HG02981 (cell line): ENCODE measurements at regions not wholly inside any gene's neighbourhood (a gene's known extent, or its start where the extent isn't known, plus 50 kb on each side); places are given as distances from the start of the nearest gene placed in this dataset.

Source experiments
- ATAC-seq: cut with Tn5 transposase; IDR thresholded peaks from one replicate; pipeline ENCODE4 v1.9.1; 2021; ENCODE audit warnings: mild to moderate bottlenecking, moderate library complexity; ENCODE audit not compliant: unreplicated experiment

- no peak for ATAC-seq
Measured at GRCh38 chr11:134585666-134586610, 173.9 kb upstream of the B3GAT1 start.

- ATAC-seq = no peak
Measured at GRCh38 chr11:134584706-134585445, 172.8 kb upstream of the B3GAT1 start.

- ATAC-seq = no peak
Measured at GRCh38 chr11:134584001-134584561, 172.0 kb upstream of the B3GAT1 start.

- ATAC-seq = peak; percentile 54
Measured at GRCh38 chr11:134583397-134583990, 171.5 kb upstream of the B3GAT1 start.

GRCh38 chr11:134582770-134583095 lies 170.7 kb upstream of the B3GAT1 start:
- ATAC-seq = no peak

- ATAC-seq = no peak
Measured at GRCh38 chr11:134581966-134582769, 170.1 kb upstream of the B3GAT1 start.

- no peak for ATAC-seq
Measured at GRCh38 chr11:134581121-134581626, 169.1 kb upstream of the B3GAT1 start.

GRCh38 chr11:134580610-134580975 lies 168.6 kb upstream of the B3GAT1 start:
- no peak for ATAC-seq

GRCh38 chr11:134579724-134580609 lies 167.9 kb upstream of the B3GAT1 start:
- no peak for ATAC-seq

GRCh38 chr11:134578807-134579723 lies 167.0 kb upstream of the B3GAT1 start:
- ATAC-seq = no peak

GRCh38 chr11:134577751-134578395 lies 165.8 kb upstream of the B3GAT1 start:
- ATAC-seq = no peak

GRCh38 chr11:134576721-134577171 lies 164.7 kb upstream of the B3GAT1 start:
- ATAC-seq = no peak

- ATAC-seq = no peak
Measured at GRCh38 chr11:134576286-134576685, 164.2 kb upstream of the B3GAT1 start.

GRCh38 chr11:134575504-134576230 lies 163.6 kb upstream of the B3GAT1 start:
- no peak for ATAC-seq

- ATAC-seq = no peak
Measured at GRCh38 chr11:134574947-134575346, 162.9 kb upstream of the B3GAT1 start.

- ATAC-seq = no peak
Measured at GRCh38 chr11:134574425-134574824, 162.4 kb upstream of the B3GAT1 start.

- no peak for ATAC-seq
Measured at GRCh38 chr11:134573857-134574256, 161.8 kb upstream of the B3GAT1 start.
